Activated naive CD8-positive, alpha-beta T cell treated with anti-CD3 and anti-CD28 coated beads, Interleukin-2, amount 50 U/mL, for 24 hours (primary cell): ENCODE measurements at regions not wholly inside any gene's neighbourhood (a gene's known extent, or its start where the extent isn't known, plus 50 kb on each side); places are given as distances from the start of the nearest gene placed in this dataset.
A peak's percentile ranks its signal among the peaks of the same experiment; 100 is the strongest.

Experiments used
- ATAC-seq: fragments of 150-1000 bp; cut with Tn5 transposase; one replicate; pipeline ENCODE4 v1.10.0; 2021
- DNase-seq: peaks from one replicate; pipeline ENCODE4 v3.0.0; 2021
- H3K27ac Mint-ChIP-seq: one replicate; pipeline ENCODE4 v1.8.0; 2021; ENCODE audit warnings: mild to moderate bottlenecking, mixed read lengths
- H3K27me3 Mint-ChIP-seq: one replicate; pipeline ENCODE4 v1.8.0; 2021; ENCODE audit warnings: mixed read lengths
- H3K36me3 Mint-ChIP-seq: one replicate; pipeline ENCODE4 v1.8.0; 2021; ENCODE audit warnings: low read depth, mixed read lengths
- H3K4me1 Mint-ChIP-seq: one replicate; pipeline ENCODE4 v1.8.0; 2021; ENCODE audit warnings: mixed read lengths
- H3K4me3 Mint-ChIP-seq: one replicate; pipeline ENCODE4 v1.8.0; 2021; ENCODE audit warnings: mild to moderate bottlenecking, moderate library complexity, mixed read lengths
- H3K9me3 Mint-ChIP-seq: one replicate; pipeline ENCODE4 v1.8.0; 2021; ENCODE audit warnings: mixed read lengths

DNA sequence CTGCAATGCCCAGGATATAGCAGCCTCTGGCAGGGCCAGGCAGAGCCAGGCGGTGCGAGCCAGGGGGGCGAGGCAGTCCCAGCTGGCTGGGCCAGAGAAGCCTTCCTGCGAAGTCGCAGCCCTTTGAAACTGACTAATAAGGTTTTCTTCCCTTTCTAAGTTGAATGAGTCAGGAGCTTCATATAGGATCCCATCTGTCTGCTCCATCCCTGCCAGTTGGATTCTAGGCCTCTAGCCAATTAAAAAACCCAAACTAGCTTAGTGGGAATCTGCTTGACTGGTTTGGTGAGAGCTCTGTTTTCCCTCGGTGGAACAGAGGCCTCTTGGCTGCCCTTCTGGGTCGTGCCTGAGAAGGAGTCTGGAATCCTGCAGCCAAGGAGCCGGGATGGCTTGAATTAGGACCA, 70.1 kb upstream of the RAPGEF1 start:
- DNase-seq (no peak), ATAC-seq (no peak)
- Mint-ChIP-seq H3K36me3 (no peaks in the 10 kb centered on the region), H3K4me1 (no peaks in the 10 kb centered on the region), H3K27ac (no peak overlapping the region), H3K4me3 (no peak overlapping the region), H3K9me3 (no peaks in the 10 kb centered on the region), H3K27me3 (peaks cover 25% of the 10 kb centered on the region)

DNA sequence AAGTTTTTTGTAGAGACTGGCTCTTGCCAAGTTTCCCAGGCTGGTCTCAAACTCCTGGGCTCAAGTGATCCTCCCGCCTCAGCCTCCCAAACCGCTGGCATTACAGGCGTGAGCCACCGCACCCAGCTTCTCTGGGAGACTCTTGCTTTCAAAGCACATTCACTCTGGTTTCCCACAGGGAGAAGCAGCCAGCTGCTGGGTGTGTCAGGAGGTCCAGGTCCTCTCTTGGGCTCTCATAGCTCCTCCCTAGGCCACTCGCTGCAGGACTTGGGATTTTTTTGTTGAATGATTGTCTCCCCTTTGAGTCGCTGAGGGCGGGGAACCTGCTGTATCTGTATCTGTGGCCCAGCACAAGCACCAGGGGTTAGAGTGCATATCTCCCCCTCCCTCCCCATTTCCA, 68.4 kb upstream of the RAPGEF1 start:
- Mint-ChIP-seq H3K27me3 (peaks cover 26% of the 10 kb centered on the region), H3K4me1 (no peaks in the 10 kb centered on the region), H3K36me3 (no peaks in the 10 kb centered on the region), H3K4me3 (no peak overlapping the region), H3K27ac (no peak overlapping the region), H3K9me3 (no peaks in the 10 kb centered on the region)
- ATAC-seq, result no peak
- no peak for DNase-seq

DNA sequence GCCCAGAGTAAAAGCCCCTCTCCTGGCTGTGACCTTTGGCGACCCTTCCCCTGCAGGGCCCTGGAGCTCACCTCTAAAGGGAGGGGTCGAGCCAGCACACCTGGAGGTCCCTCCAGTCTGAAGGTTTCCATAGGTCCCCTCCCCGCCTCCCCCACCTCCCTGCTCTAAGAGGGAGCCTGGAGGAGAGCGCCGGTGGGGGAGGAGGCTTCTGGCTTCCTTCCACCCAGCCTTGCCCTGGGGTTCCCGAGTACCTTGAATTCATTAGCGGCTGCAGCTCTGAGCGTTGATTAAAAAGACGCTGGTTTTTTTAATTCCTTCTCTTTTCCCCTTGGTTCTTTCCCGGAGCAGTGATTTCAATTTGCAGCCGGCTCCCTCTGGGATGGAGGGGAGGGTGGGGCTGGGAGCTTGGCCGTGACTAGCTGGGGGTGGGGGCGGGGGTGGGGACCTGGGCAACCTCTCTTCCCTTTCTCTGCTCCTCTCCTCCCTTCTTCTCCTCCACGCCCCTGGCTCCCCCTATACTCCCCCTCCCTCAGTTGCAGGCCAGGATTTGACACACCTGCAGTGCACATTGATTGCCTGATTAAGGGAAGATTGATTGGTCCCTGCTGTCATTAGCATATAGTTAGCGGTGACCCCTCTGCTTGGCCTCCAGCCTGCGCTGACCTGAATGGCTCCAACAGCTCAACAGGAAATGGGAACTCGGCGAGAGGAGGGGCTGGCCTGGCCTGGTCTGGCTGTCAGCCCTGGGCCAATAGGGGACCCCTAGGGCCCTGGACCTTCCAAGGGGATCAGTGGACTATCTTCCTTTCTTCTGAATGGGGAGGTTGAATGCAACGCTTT, 67.5 kb upstream of the RAPGEF1 start:
- ATAC-seq, result no peak
- H3K4me1 Mint-ChIP-seq, result no peaks in the 10 kb centered on the region
- H3K36me3 Mint-ChIP-seq, result no peaks in the 10 kb centered on the region
- H3K27me3 Mint-ChIP-seq, result peaks cover 20% of the 10 kb centered on the region
- no peak for DNase-seq
- H3K9me3 Mint-ChIP-seq, result no peaks in the 10 kb centered on the region
- H3K4me3 Mint-ChIP-seq, result no peak overlapping the region
- no peak overlapping the region for H3K27ac Mint-ChIP-seq

DNA sequence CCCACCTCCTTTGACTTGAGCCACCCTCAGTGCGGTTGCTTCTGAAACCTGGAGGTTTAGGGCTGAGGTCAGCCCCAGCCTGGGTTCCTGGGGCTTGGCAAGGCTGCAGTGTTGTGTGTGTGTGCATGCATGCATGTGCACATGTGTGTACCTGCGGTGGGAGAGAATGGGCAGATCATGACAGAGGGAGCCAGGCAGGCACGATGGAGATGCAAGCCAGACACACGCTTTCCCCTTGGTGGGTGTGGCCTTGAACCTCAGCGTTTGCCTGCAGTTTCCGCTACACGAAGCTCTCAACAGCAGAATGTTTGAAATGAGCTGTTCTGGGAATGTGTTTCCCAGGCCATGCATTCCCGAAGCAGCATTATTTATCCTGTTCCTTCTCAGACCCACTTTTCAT, 65.9 kb upstream of the RAPGEF1 start:
- ATAC-seq (no peak), DNase-seq (no peak)
- Mint-ChIP-seq H3K9me3 (no peaks in the 10 kb centered on the region), H3K36me3 (no peaks in the 10 kb centered on the region), H3K4me3 (no peak overlapping the region), H3K4me1 (no peaks in the 10 kb centered on the region), H3K27me3 (peaks cover 20% of the 10 kb centered on the region), H3K27ac (no peak overlapping the region)

DNA sequence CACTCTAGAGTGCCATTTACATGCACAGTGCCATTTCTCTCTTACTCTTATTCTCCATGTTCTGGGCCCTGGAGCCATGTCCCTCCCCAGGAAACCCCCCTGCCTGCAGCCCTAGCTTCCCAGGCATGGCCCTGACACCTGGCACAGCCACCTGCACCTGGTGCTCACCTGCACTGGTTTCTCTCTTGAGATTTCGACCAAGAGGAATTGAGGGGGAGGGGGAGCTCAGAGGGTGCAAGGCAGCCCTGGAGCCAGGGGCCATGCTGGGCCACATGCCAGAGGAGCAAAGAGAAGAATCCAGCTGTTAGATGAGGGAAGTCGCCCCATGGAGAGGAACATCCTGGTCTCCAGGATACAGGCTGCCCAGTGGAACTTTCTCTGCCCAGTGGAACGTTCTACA, 65.0 kb upstream of the RAPGEF1 start:
- Mint-ChIP-seq H3K27ac (no peak overlapping the region), H3K36me3 (no peaks in the 10 kb centered on the region), H3K4me3 (no peak overlapping the region), H3K27me3 (peaks cover 25% of the 10 kb centered on the region), H3K4me1 (no peaks in the 10 kb centered on the region), H3K9me3 (peaks cover 4% of the 10 kb centered on the region)
- ATAC-seq (no peak), DNase-seq (no peak)

DNA sequence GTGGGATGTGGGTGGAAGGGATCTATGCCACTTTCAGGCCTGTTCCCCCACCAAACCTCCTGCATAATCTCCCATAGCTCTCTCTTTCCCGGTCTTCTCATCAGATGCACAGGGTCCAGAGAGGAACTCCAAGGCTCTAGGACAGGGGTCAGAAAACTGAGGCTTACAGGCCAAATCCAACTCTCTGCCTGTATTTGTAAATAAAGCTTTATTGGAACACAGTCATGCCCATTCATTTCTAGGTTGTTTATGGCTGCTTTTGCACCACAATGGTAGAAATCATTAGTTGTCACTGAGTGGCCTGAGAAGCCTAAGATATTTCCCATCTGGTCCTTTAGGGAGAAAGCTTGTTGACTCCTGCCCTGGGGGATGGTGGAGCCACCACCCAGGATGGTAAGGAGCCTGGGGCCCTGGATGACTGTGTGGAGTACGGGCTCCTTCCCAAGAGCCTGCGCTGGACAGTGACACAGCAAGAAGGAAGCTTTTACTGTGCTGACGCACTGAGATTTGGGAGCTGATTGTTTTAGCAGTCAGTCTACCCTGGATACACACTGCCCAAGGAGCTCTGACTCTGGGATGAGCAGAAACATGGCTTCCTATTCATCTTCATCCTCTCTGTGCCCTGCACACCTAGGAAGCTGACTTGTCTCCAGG, 64.0 kb upstream of the RAPGEF1 start:
- H3K9me3 Mint-ChIP-seq, result peaks cover 4% of the 10 kb centered on the region
- ATAC-seq (no peak), DNase-seq (no peak)
- no peaks in the 10 kb centered on the region for H3K36me3 Mint-ChIP-seq
- no peak overlapping the region for H3K27ac Mint-ChIP-seq
- H3K4me1 Mint-ChIP-seq, result no peaks in the 10 kb centered on the region
- peaks cover 33% of the 10 kb centered on the region for H3K27me3 Mint-ChIP-seq
- no peak overlapping the region for H3K4me3 Mint-ChIP-seq

DNA sequence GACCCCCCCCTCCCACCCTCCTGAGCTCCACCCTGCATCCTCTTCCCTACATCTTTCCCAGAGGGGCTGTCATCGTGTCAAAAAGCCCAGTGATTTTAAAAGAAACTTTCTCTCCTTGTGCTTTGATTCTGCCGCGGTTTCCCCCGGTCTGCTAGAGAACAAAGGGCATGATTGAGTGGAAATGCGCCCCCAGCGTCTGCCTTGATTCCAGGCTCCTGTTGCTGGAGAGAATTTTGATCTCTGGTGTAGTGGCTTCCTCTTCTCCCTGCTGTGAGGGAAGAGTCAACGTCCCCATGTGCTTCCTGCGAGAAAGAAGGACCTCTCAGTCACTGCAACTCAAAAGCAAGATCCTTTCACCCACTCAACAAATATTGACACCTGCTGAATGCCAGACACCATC, 61.9 kb upstream of the RAPGEF1 start:
- Mint-ChIP-seq H3K4me1 (no peaks in the 10 kb centered on the region), H3K9me3 (peaks cover 4% of the 10 kb centered on the region), H3K4me3 (no peak overlapping the region), H3K36me3 (no peaks in the 10 kb centered on the region), H3K27ac (no peak overlapping the region), H3K27me3 (peaks cover 25% of the 10 kb centered on the region)
- DNase-seq, result no peak
- no peak for ATAC-seq

DNA sequence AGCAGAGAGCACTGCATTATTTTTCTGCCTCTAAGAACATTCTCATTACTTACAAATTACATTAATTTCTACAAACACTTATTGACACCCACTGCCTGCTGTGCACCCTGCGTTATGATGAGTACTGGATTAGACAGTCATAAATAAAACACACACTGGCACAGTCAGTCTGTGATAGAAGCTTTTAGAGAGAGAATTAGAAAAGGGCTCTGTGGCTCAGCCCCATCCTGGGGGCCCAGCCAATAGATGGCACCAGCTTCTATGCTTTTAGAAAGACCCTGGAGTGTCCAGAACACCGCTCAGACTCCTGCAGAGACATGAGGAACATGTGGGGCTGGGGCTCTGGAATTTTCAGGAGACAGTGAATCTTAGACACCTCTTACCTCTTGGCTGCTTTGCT, 61.0 kb upstream of the RAPGEF1 start:
- H3K36me3 Mint-ChIP-seq, result no peaks in the 10 kb centered on the region
- no peak for DNase-seq
- no peak for ATAC-seq
- H3K27ac Mint-ChIP-seq, result no peak overlapping the region
- H3K9me3 Mint-ChIP-seq, result peaks cover 4% of the 10 kb centered on the region
- no peaks in the 10 kb centered on the region for H3K4me1 Mint-ChIP-seq
- no peak overlapping the region for H3K4me3 Mint-ChIP-seq
- H3K27me3 Mint-ChIP-seq, result peaks cover 21% of the 10 kb centered on the region

DNA sequence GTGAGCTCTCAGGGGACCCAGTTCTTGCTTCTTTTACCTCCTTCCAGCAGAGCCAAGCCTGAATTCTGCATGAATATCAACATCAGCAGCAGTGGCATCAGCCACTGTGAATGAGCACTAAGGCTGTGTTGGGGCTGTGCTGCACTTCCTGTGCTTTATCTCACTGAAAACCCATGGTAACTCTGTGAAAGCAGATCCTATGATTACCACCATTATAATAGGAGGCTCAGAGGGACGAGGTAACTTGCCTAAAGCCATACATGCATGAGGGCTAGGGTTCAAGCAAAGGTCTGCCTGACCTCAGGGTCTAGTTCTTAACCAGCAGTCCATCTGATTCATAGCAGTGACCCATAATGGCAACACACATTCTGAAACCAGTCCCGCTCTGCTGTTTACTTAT, 60.5 kb upstream of the RAPGEF1 start:
- Mint-ChIP-seq H3K36me3 (no peaks in the 10 kb centered on the region), H3K4me1 (no peaks in the 10 kb centered on the region), H3K27ac (no peak overlapping the region), H3K9me3 (peaks cover 4% of the 10 kb centered on the region), H3K27me3 (peaks cover 24% of the 10 kb centered on the region), H3K4me3 (no peak overlapping the region)
- DNase-seq, result no peak
- no peak for ATAC-seq

DNA sequence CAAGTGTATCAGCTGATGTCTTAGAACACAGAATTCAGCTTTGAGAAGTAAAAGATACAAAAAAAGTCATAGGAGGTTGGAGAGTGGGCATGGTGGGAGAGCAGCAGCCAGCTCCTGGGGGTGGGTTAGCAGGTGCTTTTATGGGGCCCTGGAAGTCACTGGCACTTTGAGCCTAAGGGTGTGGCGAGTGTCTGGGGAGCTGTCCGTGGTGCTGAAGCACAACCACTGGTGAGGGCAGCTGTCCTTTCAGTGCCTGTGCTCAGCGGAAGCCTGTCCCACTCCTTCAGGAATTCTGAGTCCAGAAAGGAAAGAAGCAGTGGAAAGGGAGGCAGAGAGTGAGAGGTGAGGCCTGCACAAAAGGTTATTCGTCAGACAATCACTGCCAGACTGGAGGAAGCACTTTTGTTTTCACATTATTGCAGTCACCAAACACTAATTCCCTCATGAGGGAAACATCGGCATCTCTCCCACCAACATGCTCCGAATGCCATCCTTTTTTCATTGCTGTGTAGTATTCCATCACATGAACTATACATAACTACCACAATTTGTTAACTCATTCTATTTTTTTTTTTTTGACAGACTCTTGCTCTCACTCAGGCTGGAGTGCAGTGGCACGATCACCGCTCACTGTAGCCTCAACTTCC, 59.4 kb upstream of the RAPGEF1 start:
- DNase-seq, result peak; percentile 71
- no peaks in the 10 kb centered on the region for H3K4me1 Mint-ChIP-seq
- H3K4me3 Mint-ChIP-seq, result no peak overlapping the region
- ATAC-seq, result no peak
- peaks cover 27% of the 10 kb centered on the region for H3K27me3 Mint-ChIP-seq
- peaks cover 4% of the 10 kb centered on the region for H3K9me3 Mint-ChIP-seq
- no peaks in the 10 kb centered on the region for H3K36me3 Mint-ChIP-seq
- no peak overlapping the region for H3K27ac Mint-ChIP-seq

DNA sequence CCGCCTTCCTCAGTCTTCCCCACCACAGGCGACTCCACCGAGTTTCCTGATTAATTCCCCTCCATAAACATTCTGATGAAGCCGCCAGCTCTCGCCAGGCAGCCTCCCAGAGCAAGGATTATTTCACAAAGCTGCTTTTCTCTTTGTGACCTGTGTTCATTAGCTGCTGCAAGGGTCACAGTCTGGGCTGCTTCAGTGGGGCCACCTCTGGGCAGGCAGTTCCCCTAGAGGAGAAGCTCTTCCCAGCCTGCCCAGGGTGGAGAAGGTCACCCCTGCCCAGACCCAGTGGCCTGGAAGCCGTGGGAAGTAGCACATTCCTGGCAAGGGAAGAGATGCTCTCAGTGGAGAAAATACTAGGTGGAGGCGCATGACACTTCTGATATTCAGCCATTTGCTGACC, 58.4 kb upstream of the RAPGEF1 start:
- peaks cover 4% of the 10 kb centered on the region for H3K9me3 Mint-ChIP-seq
- no peaks in the 10 kb centered on the region for H3K36me3 Mint-ChIP-seq
- no peaks in the 10 kb centered on the region for H3K4me1 Mint-ChIP-seq
- peaks cover 29% of the 10 kb centered on the region for H3K27me3 Mint-ChIP-seq
- no peak overlapping the region for H3K4me3 Mint-ChIP-seq
- ATAC-seq (no peak), DNase-seq (no peak)
- no peak overlapping the region for H3K27ac Mint-ChIP-seq

DNA sequence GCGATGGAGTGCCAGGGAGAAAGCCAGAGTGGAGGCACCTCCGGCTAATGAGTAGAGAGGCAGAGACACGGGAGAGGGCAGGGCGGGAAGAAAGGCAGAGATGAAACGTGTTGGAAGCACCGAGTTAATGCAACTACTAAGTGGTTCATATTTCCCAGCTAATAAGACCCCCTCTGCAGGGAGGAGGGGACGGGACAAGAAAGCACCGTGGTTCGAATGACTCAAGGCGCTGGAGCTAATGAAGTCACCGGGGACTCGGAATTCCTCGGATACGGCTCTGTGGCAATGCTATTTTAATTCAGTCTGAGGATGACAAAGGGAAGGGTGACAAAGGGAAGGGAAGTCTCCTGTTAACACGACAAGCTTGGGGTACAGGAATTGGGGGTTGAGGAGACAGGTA, 54.5 kb upstream of the RAPGEF1 start:
- Mint-ChIP-seq H3K27ac (no peak overlapping the region), H3K27me3 (peaks cover 27% of the 10 kb centered on the region), H3K9me3 (no peaks in the 10 kb centered on the region)

DNA sequence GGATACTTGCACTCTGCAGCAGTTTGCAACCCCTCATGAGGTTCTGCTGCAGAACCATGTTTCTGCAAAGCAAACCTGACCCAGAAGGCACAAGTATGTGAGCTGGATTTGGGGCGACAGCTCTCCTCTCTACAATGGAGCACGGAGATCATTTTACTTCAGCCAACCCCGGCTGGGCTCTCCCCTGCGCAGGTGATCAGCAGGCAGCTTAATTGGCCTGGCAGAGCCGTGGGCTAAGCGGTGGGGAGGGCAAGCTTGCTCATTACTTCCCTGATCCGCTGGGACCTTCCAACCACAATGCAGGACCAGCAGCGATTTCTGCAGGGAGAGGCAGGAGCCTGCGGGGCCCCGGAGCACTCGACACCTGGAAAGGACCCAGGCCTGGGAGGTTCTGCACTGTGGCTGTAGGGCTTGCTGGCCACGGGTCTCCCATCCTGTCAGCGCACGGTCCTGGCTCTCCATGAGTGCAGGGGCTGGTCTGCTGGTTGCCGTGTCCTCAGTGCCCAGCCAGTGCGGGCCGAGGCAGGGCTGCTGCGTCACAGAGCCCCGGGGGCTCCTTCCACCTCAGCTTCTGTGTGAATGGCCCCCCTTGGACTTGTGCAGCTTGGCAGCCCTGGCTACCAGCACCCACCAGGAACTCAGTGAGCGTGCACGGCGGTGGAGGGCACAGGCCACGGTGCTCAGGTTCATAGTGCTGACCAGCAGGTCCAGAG, 51.8 kb upstream of the RAPGEF1 start:
- DNase-seq (no peak), ATAC-seq (no peak)
- Mint-ChIP-seq H3K27me3 (peaks cover 39% of the 10 kb centered on the region), H3K9me3 (no peaks in the 10 kb centered on the region), H3K36me3 (no peaks in the 10 kb centered on the region), H3K4me3 (no peak overlapping the region), H3K4me1 (no peaks in the 10 kb centered on the region), H3K27ac (no peak overlapping the region)

More for the DNA sequence above, 54.5 kb upstream of the RAPGEF1 start:
- no peak for DNase-seq
- H3K4me1 Mint-ChIP-seq, result no peaks in the 10 kb centered on the region
- ATAC-seq, result no peak
- H3K36me3 Mint-ChIP-seq, result no peaks in the 10 kb centered on the region
- H3K4me3 Mint-ChIP-seq, result no peak overlapping the region
